Naive thymus-derived CD8-positive, alpha-beta T cell (primary cell): ENCODE measurements at regions not wholly inside any gene's neighbourhood (a gene's known extent, or its start where the extent isn't known, plus 50 kb on each side); places are given as distances from the start of the nearest gene placed in this dataset.
"Not testable (repeated sequence)": the region's sequence is repeated elsewhere in the genome, so short reads cannot be mapped to it uniquely, and the experiment has no call there.

Experiments
- ATAC-seq, 2 donors: fragments of 150-1000 bp; cut with Tn5 transposase in 1 of 2; sonication (Bioruptor Pico), chemical (Tn5 transposase) in 1 of 2; 1 replicate in 1 of 2; 2 replicates in 1 of 2; pipeline ENCODE4 v1.10.0; 2021; ENCODE audit warnings: mild to moderate bottlenecking in 2 of 2, moderate library complexity in 2 of 2
- POLR2A ChIA-PET: fragments of 350-600 bp; sonication (Branson Sonifier 250); formaldehyde crosslinking; loops from one replicate; lab custom pipeline; 2021; ENCODE audit warnings: antibody characterized with exemption; lab: Charles Lee
- DNase-seq, 10 donors: peaks; one replicate each; pipeline versions ENCODE4 v3.0.0 to v3.0.0-alpha.2; 2020 to 2022
- H3K27ac Mint-ChIP-seq, 10 donors: one replicate each; pipeline ENCODE4 v1.8.0; 2020 to 2022; ENCODE audit warnings: mild to moderate bottlenecking in 10 of 10, mixed read lengths in 10 of 10, moderate library complexity in 4 of 10, inconsistent platforms in 1 of 10
- H3K27me3 Mint-ChIP-seq, 5 donors: one replicate each; pipeline ENCODE4 v1.8.0; 2021 to 2022; ENCODE audit warnings: mixed read lengths in 5 of 5
- H3K36me3 Mint-ChIP-seq, 3 donors: one replicate each; pipeline ENCODE4 v1.8.0; 2020 to 2022; ENCODE audit warnings: mixed read lengths in 3 of 3, mild to moderate bottlenecking in 2 of 3, inconsistent platforms in 1 of 3
- H3K4me1 Mint-ChIP-seq, 4 donors: one replicate each; pipeline ENCODE4 v1.8.0; 2021 to 2022; ENCODE audit warnings: mixed read lengths in 4 of 4
- H3K4me3 Mint-ChIP-seq, 10 donors: one replicate each; pipeline ENCODE4 v1.8.0; 2020 to 2022; ENCODE audit warnings: mild to moderate bottlenecking in 10 of 10, mixed read lengths in 10 of 10, moderate library complexity in 6 of 10, inconsistent platforms in 1 of 10
- H3K9me3 Mint-ChIP-seq, 9 donors: one replicate each; pipeline ENCODE4 v1.8.0; 2020 to 2022; ENCODE audit warnings: mixed read lengths in 9 of 9, mild to moderate bottlenecking in 3 of 9, inconsistent platforms in 1 of 9, moderate library complexity in 1 of 9

GRCh38 chr5:89847743-89848142 is 561.8 kb downstream of the CETN3 start:
- no peaks in the 10 kb centered on the region for H3K4me1 Mint-ChIP-seq
- no peak for DNase-seq
- H3K9me3 Mint-ChIP-seq, result peaks cover 0 to 2% (median 0%) of the 10 kb centered on the region in 9 donors
- H3K27ac Mint-ChIP-seq, result no peak overlapping the region
- H3K27me3 Mint-ChIP-seq, result peaks cover 0 to 4% (median 0%) of the 10 kb centered on the region in 5 donors
- POLR2A ChIA-PET, result no interaction called here
- no peak for ATAC-seq
- H3K4me3 Mint-ChIP-seq, result no peak overlapping the region
- no peaks in the 10 kb centered on the region for H3K36me3 Mint-ChIP-seq

- no peaks in the 10 kb centered on the region for H3K4me1 Mint-ChIP-seq
- H3K4me3 Mint-ChIP-seq, result no peak overlapping the region
- no peak overlapping the region for H3K27ac Mint-ChIP-seq
- H3K9me3 Mint-ChIP-seq, result no peaks in the 10 kb centered on the region
- no peaks in the 10 kb centered on the region for H3K36me3 Mint-ChIP-seq
- POLR2A ChIA-PET, result no interaction called here
- ATAC-seq (no peak), DNase-seq (no peak)
- H3K27me3 Mint-ChIP-seq, result peaks cover 0 to 4% (median 0%) of the 10 kb centered on the region in 5 donors
These were observed 565.0 kb downstream of the CETN3 start for GRCh38 chr5:89844548-89844947.

DNA sequence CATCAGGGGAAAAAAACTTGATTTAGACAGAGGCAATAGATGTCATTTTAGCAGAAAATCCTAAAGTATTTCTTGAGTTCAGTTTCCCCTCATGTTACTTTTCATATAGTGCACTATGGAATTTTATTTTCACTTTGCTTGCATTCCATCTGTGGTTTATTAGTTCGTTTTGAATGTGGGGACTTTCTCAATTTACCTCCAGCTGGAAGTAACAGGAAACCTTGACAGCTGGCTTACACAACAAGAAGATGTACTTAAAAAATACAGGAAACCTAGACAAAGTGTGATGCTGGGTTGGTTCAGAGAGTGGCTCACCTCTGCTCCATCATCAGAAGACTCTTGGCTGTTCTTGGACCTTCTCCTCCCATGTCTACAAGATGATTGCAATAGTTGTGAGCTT is 567.0 kb downstream of the CETN3 start:
- Mint-ChIP-seq H3K27ac (no peak overlapping the region), H3K36me3 (no peaks in the 10 kb centered on the region), H3K4me1 (no peaks in the 10 kb centered on the region), H3K4me3 (no peak overlapping the region), H3K27me3 (peaks cover 0 to 4% (median 0%) of the 10 kb centered on the region in 5 donors), H3K9me3 (peaks cover 0 to 1% (median 0%) of the 10 kb centered on the region in 9 donors)
- POLR2A ChIA-PET, result no interaction called here
- no peak for DNase-seq
- no peak for ATAC-seq

GRCh38 chr5:89840906-89841305 is 568.6 kb downstream of the CETN3 start:
- Mint-ChIP-seq H3K27me3 (peaks cover 0 to 3% (median 0%) of the 10 kb centered on the region in 5 donors), H3K4me1 (no peaks in the 10 kb centered on the region)

GRCh38 chr5:89830691-89831090 is 578.9 kb downstream of the CETN3 start:
- ATAC-seq, result no peak
- Mint-ChIP-seq H3K36me3 (no peaks in the 10 kb centered on the region), H3K4me1 (no peaks in the 10 kb centered on the region), H3K27me3 (no peaks in the 10 kb centered on the region), H3K9me3 (peaks cover 0 to 6% (median 2%) of the 10 kb centered on the region in 9 donors), H3K4me3 (no peak overlapping the region), H3K27ac (no peak overlapping the region)
- no peak for DNase-seq
- POLR2A ChIA-PET, result no interaction called here

More at GRCh38 chr5:89840906-89841305, 568.6 kb downstream of the CETN3 start:
- ATAC-seq (no peak), DNase-seq (no peak)
- Mint-ChIP-seq H3K4me3 (no peak overlapping the region), H3K27ac (no peak overlapping the region), H3K9me3 (peaks cover 0 to 6% (median 0%) of the 10 kb centered on the region in 9 donors), H3K36me3 (no peaks in the 10 kb centered on the region)
- POLR2A ChIA-PET, result no interaction called here

GRCh38 chr5:89827960-89828359 is 581.6 kb downstream of the CETN3 start:
- Mint-ChIP-seq H3K9me3 (peaks cover 0 to 7% (median 5%) of the 10 kb centered on the region in 9 donors), H3K36me3 (no peaks in the 10 kb centered on the region), H3K27me3 (no peaks in the 10 kb centered on the region), H3K4me1 (no peaks in the 10 kb centered on the region), H3K27ac (no peak overlapping the region), H3K4me3 (no peak overlapping the region)
- POLR2A ChIA-PET, result no interaction called here
- ATAC-seq (no peak), DNase-seq (no peak)

- no peaks in the 10 kb centered on the region for H3K27me3 Mint-ChIP-seq
These were observed 582.2 kb downstream of the CETN3 start for GRCh38 chr5:89827359-89827758.

DNA sequence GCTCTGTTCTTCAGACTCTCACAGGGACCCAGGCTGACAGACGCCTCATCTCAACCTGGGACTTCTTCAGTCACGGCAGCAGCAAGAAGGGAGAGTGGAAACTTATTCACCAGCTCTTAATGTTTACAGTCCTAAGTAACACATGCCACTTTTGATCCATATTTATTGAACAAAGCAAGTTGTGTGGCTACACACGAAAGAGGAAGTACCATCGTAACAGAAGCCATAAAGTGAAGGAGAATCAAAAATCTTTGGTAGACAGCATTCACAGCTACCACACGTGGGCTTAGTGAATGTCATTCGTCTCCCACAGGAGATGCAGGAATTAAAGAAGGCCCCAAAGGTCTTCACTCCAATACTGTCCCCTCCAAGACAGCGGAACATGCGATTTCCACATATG is 582.6 kb downstream of the CETN3 start:
- DNase-seq, result no peak
- Mint-ChIP-seq H3K4me3 (no peak overlapping the region), H3K27ac (no peak overlapping the region), H3K4me1 (no peaks in the 10 kb centered on the region), H3K27me3 (no peaks in the 10 kb centered on the region), H3K9me3 (peaks cover 0 to 8% (median 3%) of the 10 kb centered on the region in 9 donors), H3K36me3 (no peaks in the 10 kb centered on the region)
- POLR2A ChIA-PET, result no interaction called here
- ATAC-seq, result no peak

More at GRCh38 chr5:89827359-89827758, 582.2 kb downstream of the CETN3 start:
- H3K4me1 Mint-ChIP-seq, result no peaks in the 10 kb centered on the region
- peaks cover 0 to 8% (median 4%) of the 10 kb centered on the region in 9 donors for H3K9me3 Mint-ChIP-seq
- no peak overlapping the region for H3K4me3 Mint-ChIP-seq
- DNase-seq (no peak), ATAC-seq (no peak)
- H3K36me3 Mint-ChIP-seq, result no peaks in the 10 kb centered on the region
- POLR2A ChIA-PET, result no interaction called here
- no peak overlapping the region for H3K27ac Mint-ChIP-seq

GRCh38 chr5:89823046-89823445 is 586.5 kb downstream of the CETN3 start:
- Mint-ChIP-seq H3K4me3 (no peak overlapping the region), H3K27ac (no peak overlapping the region), H3K9me3 (peaks cover 0 to 8% (median 2%) of the 10 kb centered on the region in 9 donors), H3K27me3 (no peaks in the 10 kb centered on the region), H3K4me1 (no peaks in the 10 kb centered on the region), H3K36me3 (no peaks in the 10 kb centered on the region)
- DNase-seq (no peak), ATAC-seq (no peak)
- POLR2A ChIA-PET, result no interaction called here

DNA sequence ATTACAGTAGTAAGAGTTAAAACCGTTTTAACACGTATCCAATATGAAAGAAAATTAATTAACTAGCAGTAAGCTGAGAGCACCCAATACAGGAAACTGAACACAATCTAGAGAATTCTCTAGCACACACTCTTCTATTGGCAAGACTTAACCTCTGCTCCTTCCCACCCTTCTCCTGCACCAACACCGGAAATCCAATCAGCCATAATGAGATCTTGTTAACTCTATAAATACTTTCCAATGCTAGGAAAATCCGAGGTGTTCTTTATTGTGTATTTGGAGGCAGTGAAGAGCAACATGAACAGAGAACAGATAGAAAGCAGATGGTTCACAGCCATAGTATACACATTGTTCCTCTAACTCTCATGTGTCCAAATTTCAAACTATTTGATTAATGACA is 591.7 kb downstream of the CETN3 start:
- no peaks in the 10 kb centered on the region for H3K27me3 Mint-ChIP-seq
- H3K9me3 Mint-ChIP-seq, result peaks cover 0 to 2% (median 0%) of the 10 kb centered on the region in 9 donors
- no peaks in the 10 kb centered on the region for H3K36me3 Mint-ChIP-seq
- POLR2A ChIA-PET, result no interaction called here
- H3K4me1 Mint-ChIP-seq, result no peaks in the 10 kb centered on the region
- DNase-seq, result no peak
- no peak overlapping the region for H3K4me3 Mint-ChIP-seq
- ATAC-seq, result no peak
- no peak overlapping the region for H3K27ac Mint-ChIP-seq

DNA sequence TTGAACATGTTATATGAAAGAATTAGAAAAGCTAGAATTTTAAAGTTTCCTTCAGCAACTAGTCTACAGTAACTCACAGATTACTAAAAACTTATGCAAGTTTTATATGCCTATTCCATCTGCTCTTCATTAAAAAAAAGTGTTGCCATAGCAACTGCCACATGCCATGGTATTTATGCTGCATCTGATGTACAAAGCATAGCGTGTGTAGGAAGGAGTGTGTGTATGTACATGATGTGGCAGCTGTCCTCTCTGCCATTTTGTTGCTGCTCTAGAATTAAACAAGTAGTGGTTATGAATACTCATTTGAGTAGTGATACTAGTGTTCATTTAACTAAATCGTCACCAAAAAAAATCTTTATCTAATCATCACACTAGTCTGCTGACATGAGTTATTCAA is 593.5 kb downstream of the CETN3 start:
- no peaks in the 10 kb centered on the region for H3K4me1 Mint-ChIP-seq
- no peak for DNase-seq
- H3K9me3 Mint-ChIP-seq, result peaks cover 0 to 3% (median 0%) of the 10 kb centered on the region in 9 donors
- POLR2A ChIA-PET, result no interaction called here
- no peak for ATAC-seq
- no peak overlapping the region for H3K27ac Mint-ChIP-seq
- H3K4me3 Mint-ChIP-seq, result no peak overlapping the region
- no peaks in the 10 kb centered on the region for H3K36me3 Mint-ChIP-seq
- H3K27me3 Mint-ChIP-seq, result no peaks in the 10 kb centered on the region

GRCh38 chr5:89800735-89801134 is 608.8 kb downstream of the CETN3 start:
- POLR2A ChIA-PET, H3K4me1 Mint-ChIP-seq, H3K27ac Mint-ChIP-seq, H3K27me3 Mint-ChIP-seq, ATAC-seq, H3K4me3 Mint-ChIP-seq, DNase-seq, H3K36me3 Mint-ChIP-seq: not testable (repeated sequence)
- H3K9me3 Mint-ChIP-seq, result peaks cover 2 to 16% (median 8%) of the 10 kb centered on the region in 9 donors

- ATAC-seq, H3K36me3 Mint-ChIP-seq, DNase-seq, H3K27ac Mint-ChIP-seq, H3K4me1 Mint-ChIP-seq, POLR2A ChIA-PET, H3K4me3 Mint-ChIP-seq, H3K27me3 Mint-ChIP-seq: not testable (repeated sequence)
- peaks cover 0 to 18% (median 2%) of the 10 kb centered on the region in 9 donors for H3K9me3 Mint-ChIP-seq
These were observed 615.1 kb downstream of the CETN3 start for GRCh38 chr5:89794504-89794903.

GRCh38 chr5:89779734-89780133 is 629.8 kb downstream of the CETN3 start:
- H3K9me3 Mint-ChIP-seq, result peaks cover 8 to 56% (median 41%) of the 10 kb centered on the region in 9 donors
- H3K27ac Mint-ChIP-seq, ATAC-seq, H3K4me1 Mint-ChIP-seq, H3K27me3 Mint-ChIP-seq, DNase-seq, H3K4me3 Mint-ChIP-seq, POLR2A ChIA-PET: not testable (repeated sequence)
- peaks cover 0 to 33% (median 2%) of the 10 kb centered on the region in 3 donors for H3K36me3 Mint-ChIP-seq
